ENCODE measurements at regions not wholly inside any gene's neighbourhood (a gene's known extent, or its start where the extent isn't known, plus 50 kb on each side); places are given as distances from the start of the nearest gene placed in this dataset.
A peak's percentile ranks its signal among the peaks of the same experiment; 100 is the strongest.

DNA sequence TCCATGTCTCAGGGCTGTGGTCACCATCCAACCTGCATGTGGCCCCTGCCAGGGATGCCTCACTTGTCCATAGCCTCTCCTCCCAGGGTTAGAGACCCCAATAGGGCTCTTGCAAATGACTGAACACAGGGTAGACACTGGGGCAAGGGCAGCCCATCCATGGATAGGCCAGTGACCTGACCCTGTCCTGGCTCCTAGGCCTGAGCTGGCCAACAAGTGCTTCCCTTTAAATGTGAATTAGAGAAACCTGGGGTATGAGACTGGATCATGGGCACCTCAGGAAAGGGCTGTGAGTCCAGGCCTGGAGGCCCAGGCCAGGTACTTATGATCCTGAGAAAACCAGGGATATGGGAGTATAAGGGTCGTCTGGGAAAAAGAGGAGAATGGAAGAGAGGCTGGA is 64.5 kb downstream of the COPS8 start:
- no peak for DNase-seq (ENCODE audit: low read depth)

DNA sequence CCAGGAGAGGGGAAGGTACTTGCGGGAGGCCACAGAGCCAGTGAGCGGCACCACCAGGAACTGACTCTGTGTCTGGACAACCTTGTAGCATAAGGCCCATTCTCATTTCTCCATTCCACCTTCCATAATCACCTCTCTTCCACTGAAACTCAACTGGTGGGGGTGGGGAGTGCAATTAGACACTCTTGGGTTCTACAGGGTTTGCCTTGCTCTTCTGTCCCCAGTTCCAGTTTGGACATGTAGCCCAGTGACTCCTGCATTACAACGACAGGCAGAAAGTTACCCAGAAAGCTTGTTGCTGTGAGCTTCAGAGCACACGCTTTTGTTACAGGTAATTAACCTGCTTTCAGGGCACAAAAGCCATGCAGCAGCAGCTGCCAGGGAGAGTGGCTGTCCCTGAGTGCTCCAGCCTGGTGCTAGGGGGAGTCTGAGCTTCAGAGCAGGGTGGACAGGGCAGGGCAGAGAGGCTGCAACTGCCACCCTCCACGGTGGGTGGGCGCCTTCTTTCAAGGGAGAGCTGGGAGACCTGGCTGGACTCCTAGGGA is 65.2 kb downstream of the COPS8 start:
- no peak for DNase-seq (ENCODE audit: low read depth)

DNA sequence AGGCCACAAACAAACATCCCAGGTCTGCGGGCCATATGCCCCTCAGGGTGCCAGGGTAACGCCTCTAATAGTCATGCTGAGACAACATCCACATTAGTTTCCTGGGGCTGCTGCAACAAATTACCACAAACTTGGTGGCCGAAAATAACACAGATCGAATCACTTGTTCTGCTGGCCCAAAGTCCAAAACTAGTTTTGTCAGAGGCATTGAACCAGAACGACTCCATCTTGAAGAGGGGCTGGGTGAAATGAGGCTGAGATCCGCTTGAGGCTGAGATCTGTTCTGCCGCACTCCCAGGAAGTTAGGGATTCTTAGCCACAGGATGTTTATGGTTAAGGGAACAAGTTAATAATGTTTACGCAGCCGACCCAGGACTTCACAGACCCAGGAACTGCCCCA is 66.7 kb downstream of the COPS8 start:
- DNase-seq (ENCODE audit: low read depth): no peak

DNA sequence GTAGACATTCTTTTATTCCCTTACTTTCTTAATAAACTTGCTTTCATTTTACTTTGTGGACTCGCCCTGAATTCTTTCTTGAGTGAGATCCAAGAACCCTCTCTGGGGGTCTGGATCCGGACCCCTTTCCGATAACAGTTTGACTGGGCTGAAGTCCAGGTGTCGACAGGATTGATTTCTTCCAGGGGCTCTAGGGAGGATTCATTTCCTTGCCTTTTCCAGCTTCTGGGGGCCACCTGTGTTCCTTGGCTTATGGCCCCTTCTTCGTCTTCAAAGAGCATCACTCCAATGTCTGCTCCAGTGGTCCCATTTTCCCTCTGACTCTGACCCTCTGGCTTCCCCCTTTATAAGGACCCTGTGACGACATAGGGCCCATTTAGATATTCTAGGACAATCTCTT is 67.5 kb downstream of the COPS8 start:
- no peak for DNase-seq (ENCODE audit: low read depth)

DNA sequence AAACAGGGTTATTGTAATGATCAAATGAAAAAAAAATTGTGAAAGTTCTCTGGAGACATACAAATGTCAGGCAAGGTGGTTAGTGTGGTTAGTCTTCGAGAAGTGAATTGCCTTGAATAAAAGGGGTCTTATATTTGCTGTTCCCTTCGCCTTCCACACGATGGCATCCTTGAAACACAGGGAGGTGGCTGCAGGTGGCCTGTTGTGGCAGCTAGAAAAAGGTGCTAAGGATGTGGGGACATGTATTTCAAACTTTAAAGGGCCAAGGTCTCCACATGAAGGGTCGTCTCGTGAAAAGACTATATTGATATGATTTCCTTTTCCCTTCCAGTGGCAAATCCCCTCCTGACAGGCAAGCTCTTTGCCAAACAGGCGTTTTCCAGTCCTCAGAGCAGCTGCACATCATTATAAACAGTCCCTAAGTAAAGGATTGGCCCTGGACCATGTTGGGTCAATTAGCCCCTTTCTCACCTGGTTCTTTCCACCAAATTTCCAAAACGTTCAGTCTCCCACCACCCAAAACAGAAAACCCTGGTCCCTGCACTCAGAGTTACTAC is 68.5 kb downstream of the COPS8 start:
- DNase-seq (ENCODE audit: low read depth): peak; percentile 68

DNA sequence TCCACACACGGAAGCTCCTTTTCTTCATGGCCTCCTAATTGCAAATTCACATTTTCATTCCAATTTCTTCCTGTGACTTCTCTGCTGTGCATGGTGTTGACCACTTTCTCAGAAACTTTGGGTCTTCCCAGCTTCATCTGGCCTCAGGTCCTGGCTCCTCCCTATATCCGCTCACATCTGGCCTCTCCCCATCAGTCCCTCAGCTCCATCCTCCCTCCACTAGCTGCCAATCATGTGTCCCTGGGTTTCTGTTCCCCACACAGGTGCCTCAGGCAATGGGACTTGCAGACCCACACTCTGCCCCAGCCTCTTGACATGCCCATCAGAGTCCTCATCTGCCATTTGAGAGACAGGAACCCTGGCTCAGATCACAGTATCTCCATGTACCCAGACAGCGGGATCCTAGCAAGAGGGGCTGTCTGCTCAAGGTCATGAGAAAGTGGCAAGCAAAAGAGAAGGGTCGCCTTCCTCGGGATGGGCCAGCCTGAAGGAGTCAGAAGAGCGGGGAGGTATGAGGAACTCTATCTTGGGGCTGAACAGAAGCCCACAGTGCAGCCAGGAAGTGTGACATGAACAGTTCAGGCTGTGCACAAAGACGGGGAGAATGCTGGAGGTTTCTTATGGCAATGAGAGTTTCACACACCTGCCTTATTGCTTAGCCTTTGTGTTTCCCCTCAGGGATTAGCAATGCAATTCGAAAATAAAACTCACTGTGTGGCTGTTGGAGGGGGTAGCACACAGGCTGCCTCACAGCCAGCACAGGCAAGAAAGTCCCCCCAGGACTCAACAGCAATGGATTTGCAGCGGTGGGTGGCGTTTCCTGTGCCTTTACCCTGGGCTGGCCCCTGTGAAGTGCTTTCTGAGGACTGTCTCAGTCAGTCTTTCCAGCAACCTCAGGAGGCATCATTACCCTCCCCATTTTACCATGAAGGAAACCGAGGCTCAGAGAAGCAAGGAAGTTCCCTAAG is 69.5 kb downstream of the COPS8 start:
- peak; percentile 20 for DNase-seq (ENCODE audit: low read depth)

DNA sequence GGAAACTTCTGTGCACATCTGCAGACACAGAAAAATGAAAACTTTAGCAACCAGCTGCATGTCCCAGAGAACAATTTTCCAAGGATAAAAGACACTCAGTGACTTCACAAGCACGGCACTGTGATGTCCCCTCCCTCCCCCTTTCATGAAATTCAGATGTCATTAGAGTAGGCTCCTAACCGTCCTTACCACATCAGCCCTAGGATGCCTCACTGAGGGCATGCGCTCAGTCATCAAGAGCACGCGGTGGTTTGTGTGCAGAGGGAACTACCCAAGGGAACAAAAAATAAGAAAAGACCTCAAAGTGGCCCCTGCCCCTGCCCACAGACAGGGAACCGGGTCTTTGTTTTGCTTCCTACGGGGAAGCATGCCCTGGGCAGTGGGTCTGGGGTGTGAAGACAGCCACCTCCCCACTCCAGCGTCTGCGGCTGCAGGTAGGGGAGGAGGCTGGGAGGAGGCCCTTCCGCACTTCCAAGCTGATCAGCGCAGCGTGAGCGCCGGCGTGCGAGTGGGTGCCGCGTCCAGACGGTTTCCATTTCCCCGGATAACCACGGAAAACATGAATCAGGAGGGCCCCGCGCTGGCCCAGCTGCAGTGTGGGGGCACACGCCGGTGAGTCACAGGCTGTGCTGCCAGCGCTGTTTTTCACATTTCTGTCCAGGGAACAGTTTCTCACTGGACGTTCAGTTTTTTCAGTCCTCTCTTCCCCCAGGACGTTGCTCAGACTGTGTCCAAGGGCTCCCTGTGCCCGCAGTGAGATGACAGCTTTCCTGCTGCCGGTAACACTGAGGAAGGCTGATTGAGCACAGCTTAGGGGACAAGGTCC is 70.6 kb downstream of the COPS8 start:
- peak; percentile 98 for DNase-seq (ENCODE audit: low read depth)

DNA sequence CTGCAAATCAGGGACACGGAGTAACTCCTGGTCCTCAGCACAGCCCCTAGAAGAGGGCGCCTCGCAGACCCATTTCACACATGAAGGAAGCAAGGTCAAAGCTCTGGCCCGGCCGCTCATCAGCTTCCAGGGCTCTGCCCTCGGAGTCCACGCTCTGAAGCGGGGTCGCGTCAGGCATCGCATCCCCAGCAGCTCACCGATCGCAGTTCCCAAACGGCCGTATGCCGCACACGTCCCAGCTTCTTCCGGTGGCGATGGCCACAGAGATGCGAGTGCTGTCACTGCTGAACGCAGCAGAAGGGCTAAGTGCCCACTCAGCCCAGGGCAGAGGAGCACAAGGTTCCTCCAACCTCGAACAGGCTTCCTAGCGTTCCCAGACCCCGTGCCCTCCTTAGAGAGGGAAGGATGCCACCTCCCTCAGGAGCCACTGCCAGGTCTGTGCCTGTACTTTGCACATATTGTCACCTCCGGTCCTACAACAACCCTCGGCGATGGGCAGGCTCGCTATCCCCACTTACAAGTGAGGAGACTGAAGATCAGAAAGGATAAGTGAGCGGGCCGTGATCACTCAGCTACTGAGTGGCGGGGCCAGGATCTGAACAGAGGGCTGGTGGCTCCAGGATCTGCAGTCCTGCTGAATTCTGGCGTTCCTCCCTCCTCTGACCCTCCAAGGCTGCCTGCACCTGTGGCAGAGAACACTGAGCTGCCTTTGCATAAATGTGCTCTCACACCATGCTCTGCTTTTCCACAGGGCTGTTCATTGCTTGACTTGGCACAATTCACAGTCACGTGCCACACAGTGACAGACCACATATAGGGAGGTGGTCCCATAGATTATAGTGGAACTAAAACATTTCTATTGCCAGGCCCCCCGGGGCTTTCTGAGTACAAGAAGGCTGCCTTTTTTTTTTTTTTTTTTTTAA is 71.4 kb downstream of the COPS8 start:
- peak; percentile 74 for DNase-seq (ENCODE audit: low read depth)

DNA sequence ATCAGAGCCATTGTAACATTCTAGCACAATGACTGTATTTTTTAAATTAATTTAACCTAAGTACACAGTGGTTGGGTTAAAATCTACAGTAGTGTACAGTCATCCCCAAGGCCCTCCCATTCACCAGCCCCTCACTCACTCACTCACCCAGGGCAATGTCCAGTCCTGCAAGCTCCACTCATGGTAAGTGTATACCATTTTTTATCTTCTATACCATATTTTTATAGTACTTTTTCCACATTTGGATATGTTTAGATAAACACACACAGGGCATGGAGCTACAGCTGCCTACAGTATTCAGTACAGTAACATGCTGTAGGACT is 72.1 kb downstream of the COPS8 start:
- DNase-seq (ENCODE audit: low read depth): no peak

DNA sequence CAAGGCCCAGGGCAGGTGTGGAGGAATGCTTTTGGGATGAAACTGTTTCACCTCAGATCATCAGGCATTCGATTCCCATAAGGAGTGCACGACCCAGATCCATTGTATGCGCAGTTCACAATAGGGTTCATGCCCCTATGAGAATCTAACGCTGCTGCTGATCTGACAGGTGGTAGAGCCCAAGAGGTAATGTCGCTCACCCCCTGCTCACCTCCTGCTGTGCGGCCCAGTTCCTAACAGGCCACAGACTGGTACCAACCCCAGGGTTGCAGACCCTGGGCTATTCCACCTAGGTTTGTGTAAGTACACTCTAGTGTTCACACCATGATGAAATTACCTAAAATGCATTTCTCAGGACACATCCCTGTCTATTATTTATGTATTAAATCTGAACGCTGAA is 72.5 kb downstream of the COPS8 start:
- no peak for DNase-seq (ENCODE audit: low read depth)

DNA sequence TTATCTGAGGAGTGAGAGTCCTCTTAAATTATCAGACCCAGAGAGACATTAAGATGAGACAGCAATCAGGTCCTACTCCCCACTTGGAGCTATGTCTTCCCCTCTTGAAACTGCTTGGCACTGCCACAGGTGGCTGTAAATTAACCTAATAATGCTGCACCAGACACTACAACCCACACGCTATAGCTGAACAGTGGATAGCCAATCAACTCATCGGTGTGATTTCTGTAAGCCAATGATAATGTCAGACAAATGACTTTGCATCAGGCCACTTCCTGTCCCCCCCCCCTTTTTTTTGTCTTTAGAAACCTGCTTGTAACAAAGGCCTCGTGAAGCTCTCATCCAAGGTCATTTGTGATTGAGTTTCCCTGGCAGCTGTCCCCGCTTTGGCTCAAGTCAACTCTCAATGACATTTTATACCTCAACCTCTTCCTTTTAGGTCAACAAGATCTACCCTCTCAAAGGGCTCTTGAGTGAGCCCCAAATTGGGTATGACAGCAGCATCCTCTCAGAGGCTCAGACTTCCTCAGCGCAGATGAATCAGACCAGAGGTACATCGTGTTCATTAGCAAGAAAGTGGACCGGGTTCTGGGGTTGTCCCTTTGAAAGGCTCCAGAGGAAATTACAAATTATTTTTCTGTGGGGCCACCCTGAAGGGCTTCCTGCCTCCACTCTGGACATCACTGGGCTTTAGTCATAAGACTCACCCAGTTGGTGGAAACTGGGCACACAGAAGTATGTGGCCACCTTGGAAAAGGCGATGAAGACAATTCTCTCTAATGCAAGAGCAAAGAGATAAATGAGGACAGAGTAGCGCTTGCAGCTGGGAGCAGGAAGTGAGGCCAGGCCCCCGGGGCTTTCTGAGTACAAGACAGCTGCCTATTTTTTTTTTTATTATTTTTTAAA is 73.6 kb downstream of the COPS8 start:
- DNase-seq (ENCODE audit: low read depth): peak; percentile 81

DNA sequence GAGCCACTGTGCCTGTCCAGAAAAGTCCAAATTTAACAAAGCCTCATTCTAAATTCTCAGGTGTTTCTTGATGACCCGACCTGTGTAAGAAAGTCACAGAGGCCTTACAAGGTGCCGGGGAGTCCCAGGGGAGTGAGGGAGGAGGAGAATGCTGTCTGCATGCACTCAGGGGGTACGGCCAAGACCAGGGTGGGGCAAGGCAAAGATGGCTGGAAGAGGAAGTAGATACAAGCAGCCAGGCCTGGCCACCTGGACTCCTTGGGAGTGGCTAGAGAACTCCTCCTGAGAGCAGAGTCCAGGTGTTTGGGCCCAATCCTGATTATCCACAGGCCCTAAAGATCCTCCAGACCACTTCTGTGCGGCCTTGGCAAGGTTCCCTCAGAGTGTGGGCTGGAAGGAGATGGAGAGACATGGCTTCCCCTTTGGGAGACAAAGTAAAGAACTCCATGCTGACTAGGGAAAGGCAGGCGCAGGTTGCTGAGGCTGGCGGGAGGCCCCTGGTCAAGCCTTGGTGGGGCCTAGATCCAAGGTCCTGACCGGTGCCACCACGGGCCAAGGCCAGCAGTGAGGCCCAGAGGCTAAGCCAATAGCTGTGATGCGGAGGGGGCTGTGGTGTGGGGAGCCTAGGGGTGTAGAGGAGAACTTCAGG is 74.7 kb downstream of the COPS8 start:
- no peak for DNase-seq (ENCODE audit: low read depth)

DNA sequence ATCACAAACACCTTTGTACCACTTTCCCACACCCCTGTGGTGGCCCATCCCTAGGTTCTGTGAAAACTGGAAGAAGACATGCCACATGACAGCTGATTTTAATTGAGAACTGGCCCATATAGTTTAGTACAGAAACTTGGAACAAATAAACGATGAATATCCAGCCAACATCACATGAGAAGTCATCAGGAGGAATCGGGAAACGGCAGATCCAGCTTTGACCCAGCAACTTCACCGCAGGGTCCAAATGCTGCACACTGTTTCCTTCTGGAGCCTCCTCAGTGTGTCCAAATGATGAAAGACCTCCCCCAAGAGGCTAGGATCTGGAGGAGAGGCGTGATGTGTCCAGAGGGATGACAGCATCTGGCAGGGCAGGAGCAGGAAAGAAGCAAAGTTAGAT is 75.5 kb downstream of the COPS8 start:
- DNase-seq (ENCODE audit: low read depth): no peak

DNA sequence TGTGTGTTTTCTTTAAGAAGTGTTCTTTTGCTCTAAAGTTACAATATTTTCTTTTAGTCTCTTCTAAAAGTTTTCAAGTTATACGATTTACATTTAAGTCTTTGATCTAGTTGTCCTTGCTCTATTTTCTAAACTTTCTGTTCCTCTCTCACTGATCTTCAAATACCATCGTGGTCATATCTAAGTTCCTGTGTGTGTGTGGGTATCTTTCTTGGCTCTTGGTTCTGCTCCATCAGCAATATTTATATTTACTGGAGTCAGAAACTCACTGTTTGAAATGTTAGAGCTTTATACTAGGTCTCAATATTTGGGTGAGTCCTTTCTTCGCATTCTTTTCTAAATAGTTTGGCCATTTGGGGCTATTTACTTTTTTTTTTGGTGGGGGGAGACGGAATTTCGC is 77.3 kb downstream of the COPS8 start:
- DNase-seq (ENCODE audit: low read depth): no peak

DNA sequence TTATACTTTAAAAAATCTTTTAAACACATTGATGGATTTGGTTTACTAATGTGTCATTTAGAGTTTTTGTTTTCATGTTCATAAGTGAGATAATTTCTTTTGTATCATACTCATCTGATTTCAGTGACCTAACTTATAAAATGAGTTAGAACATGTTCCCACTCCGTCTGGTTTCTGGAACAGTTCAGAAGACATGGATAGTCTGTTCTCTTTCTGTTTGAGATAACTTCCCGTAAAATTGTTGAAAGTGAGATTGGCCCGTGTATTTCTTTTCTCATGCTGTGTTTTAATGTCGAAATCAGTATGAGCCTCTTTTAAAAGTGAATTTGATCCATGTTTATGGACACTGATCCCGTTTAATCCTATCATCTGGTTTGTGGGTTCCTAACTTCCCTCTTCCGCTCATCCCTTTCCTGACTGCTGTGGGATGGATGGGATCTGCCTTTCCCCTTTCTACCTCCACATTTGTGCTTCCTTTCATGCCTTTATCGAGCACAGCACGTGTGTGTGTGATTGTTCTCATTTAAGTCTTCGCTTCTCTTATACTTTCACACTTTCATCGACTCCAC is 78.9 kb downstream of the COPS8 start:
- no peak for DNase-seq (ENCODE audit: low read depth)

DNA sequence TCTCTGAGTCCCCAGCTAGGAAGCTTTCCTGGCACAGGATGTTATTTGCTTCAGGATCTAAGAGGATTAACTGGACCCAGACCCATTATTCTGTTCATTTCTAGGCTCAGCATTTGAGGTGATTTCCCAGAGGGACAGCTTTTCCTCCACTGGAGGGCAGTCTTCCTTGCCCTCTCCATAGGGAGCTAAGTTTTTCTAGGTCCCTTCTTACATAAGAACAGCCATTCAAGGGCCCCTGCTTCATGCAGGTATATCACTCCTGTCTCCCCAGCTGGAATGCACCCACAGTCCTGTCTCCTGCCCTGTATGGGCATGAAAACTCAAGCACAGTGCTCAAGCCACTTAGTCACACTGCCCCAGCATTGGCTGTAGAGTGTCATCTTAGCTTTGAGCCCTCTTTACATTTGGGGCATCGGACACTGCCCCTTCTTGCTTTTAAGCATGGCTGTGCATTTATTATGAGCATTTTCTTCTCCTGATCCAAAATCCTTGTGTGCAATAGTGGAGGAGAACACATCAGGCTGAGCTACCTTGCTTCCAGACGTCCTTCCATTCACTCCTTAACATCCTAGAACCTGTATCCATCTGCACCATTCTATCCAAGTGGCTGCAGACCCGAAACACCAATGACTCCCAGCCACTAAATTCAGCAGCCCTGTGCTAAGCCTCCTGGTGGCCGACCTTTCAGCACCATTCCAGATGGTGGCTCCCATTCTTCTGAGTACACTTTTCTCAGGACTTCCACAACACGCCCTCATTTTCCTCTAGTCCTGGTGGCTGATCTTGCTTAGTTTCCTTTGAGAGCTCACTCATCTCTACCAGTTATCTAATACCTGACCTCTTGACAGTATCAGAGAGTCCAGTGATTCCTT is 80.0 kb downstream of the COPS8 start:
- peak; percentile 50 for DNase-seq (ENCODE audit: low read depth)

DNA sequence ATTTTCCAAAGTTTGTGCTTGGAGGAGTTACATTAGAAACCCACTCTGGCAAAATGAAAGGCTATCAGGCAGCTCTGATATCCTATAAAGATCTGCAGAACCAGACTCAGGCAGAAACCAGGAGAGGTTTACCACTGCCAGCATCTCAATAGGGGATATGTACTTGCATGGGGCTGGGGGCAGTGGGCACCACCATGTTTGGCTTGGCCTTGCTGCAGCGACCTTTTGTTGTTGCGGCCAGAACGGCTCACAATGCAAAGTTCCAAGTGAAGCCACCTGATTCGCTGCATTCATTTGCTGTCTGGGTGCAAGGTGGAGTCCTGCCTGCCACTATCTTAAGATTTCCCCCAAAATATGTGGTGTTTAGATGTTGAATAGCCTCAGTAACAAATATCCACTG is 81.3 kb downstream of the COPS8 start:
- DNase-seq (ENCODE audit: low read depth): no peak

DNA sequence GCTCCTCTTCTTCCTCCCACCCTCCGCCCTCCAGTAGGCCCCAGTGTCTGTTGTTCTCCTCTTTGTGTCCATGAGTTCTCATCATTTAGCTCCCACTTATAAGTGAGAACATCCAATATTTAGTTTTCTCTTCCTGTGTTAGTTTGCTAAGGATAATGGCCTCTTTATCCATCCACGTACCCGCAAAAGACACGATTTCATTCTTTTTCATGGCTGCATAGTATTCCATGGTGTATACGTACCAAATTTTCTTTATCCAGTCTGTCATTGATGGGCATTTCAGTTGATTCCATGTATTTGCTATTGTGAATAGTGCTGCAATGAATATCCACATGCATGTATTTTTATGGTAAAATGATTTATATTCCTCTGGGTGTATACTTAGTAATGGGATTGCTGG is 82.2 kb downstream of the COPS8 start:
- no peak for DNase-seq (ENCODE audit: low read depth)
